Trophoblast cell (in vitro differentiated cells and primary cell): ENCODE measurements at regions not wholly inside any gene's neighbourhood (a gene's known extent, or its start where the extent isn't known, plus 50 kb on each side); places are given as distances from the start of the nearest gene placed in this dataset.

Experiments used
- DNase-seq, 2 donors: peaks; one replicate each; pipeline ENCODE4 v3.0.0-alpha.2; 2016
- H2AFZ ChIP-seq: 2 replicates; pipeline ENCODE4 v1.6.1; 2013; ENCODE audit warnings: low read length, moderate library complexity, mild to moderate bottlenecking; ENCODE audit not compliant: insufficient read depth, poor library complexity
- H2AK5ac ChIP-seq: 2 replicates; pipeline ENCODE4 v1.6.1; 2013; ENCODE audit warnings: mild to moderate bottlenecking, low read length
- H2BK120ac ChIP-seq: 2 replicates; pipeline ENCODE4 v1.6.1; 2013; ENCODE audit warnings: low read length, mild to moderate bottlenecking, moderate library complexity; ENCODE audit not compliant: insufficient read depth, poor library complexity
- H2BK12ac ChIP-seq: 2 replicates; pipeline ENCODE4 v1.6.1; 2013; ENCODE audit warnings: mild to moderate bottlenecking, low read length, moderate library complexity
- H2BK5ac ChIP-seq: 2 replicates; pipeline ENCODE4 v1.6.1; 2013; ENCODE audit warnings: low read length, low read depth, moderate library complexity, mild to moderate bottlenecking; ENCODE audit not compliant: poor library complexity
- H3K14ac ChIP-seq: 2 replicates; pipeline ENCODE4 v1.6.1; 2013; ENCODE audit warnings: mild to moderate bottlenecking, low read length
- H3K18ac ChIP-seq: 2 replicates; pipeline ENCODE4 v1.6.1; 2013; ENCODE audit warnings: mild to moderate bottlenecking, low read length
- H3K23ac ChIP-seq: 2 replicates; pipeline ENCODE4 v1.6.1; 2013; ENCODE audit warnings: low read length
- H3K27ac ChIP-seq: 2 replicates; pipeline ENCODE4 v1.5.1; 2013; ENCODE audit warnings: low read depth, mild to moderate bottlenecking, inconsistent platforms, low read length, moderate library complexity
- H3K27me3 ChIP-seq: 2 replicates; pipeline ENCODE4 v1.6.1; 2013; ENCODE audit warnings: inconsistent platforms, mild to moderate bottlenecking, low read length, moderate library complexity; ENCODE audit not compliant: insufficient read depth
- H3K36me3 ChIP-seq, 2 experiments: 1 replicate in 1 of 2; 2 replicates in 1 of 2; pipeline ENCODE4 v1.6.1; 2013; ENCODE audit warnings: low read length in 2 of 2, mild to moderate bottlenecking in 2 of 2, moderate library complexity in 1 of 2; ENCODE audit not compliant: insufficient read depth in 2 of 2, control insufficient read depth in 1 of 2
- H3K4ac ChIP-seq: 2 replicates; pipeline ENCODE4 v1.6.1; 2013; ENCODE audit warnings: low read depth, mild to moderate bottlenecking, low read length, moderate library complexity
- H3K4me1 ChIP-seq, 2 experiments: 1 replicate in 1 of 2; 2 replicates in 1 of 2; pipeline ENCODE4 v1.6.1; 2013; ENCODE audit warnings: low read length in 2 of 2, mild to moderate bottlenecking in 2 of 2, moderate library complexity in 1 of 2; ENCODE audit not compliant: insufficient read depth in 2 of 2, control insufficient read depth in 1 of 2
- H3K4me2 ChIP-seq: 2 replicates; pipeline ENCODE4 v1.6.1; 2013; ENCODE audit warnings: inconsistent platforms, mild to moderate bottlenecking, low read length, moderate library complexity
- H3K4me3 ChIP-seq: 2 replicates; pipeline ENCODE4 v1.5.1; 2013; ENCODE audit warnings: mild to moderate bottlenecking, low read depth, low read length, inconsistent platforms
- H3K79me1 ChIP-seq: one replicate; pipeline ENCODE4 v1.6.1; 2013; ENCODE audit warnings: low read length
- H3K79me2 ChIP-seq: 2 replicates; pipeline ENCODE4 v1.6.1; 2013; ENCODE audit warnings: low read length, mild to moderate bottlenecking; ENCODE audit not compliant: control insufficient read depth, insufficient read depth, poor library complexity
- H3K9ac ChIP-seq: 2 replicates; pipeline ENCODE4 v1.6.1; 2013; ENCODE audit warnings: mild to moderate bottlenecking, low read length
- H3K9me3 ChIP-seq: 2 replicates; pipeline ENCODE4 v1.6.1; 2013; ENCODE audit warnings: low read depth, mild to moderate bottlenecking, control low read depth, inconsistent platforms, low read length; ENCODE audit not compliant: insufficient read depth
- H4K12ac ChIP-seq: 2 replicates; pipeline ENCODE4 v1.6.1; 2013; ENCODE audit warnings: low read depth, mild to moderate bottlenecking, low read length, moderate library complexity
- H4K8ac ChIP-seq: 2 replicates; pipeline ENCODE4 v1.6.1; 2013; ENCODE audit warnings: low read depth, mild to moderate bottlenecking, low read length, moderate library complexity
- H4K91ac ChIP-seq: one replicate; pipeline ENCODE4 v1.6.1; 2013; ENCODE audit warnings: low read depth, mild to moderate bottlenecking, low read length, moderate library complexity
- WGBS: extraction: QIAGEN DNeasy Blood & Tissue Kit; methylation state at CpG from one replicate; pipeline ENCODE4 v1.1.7; 2013; ENCODE audit warnings: missing lambda C conversion rate; ENCODE audit not compliant: insufficient read length, insufficient coverage; ENCODE audit errors: extremely low coverage; 5-methylcytosine and 5-hydroxymethylcytosine counted together

- DNase-seq, result no peak
- peak overlapping the region; percentile 76 for H4K91ac ChIP-seq
- peak overlapping the region; percentile 36 for H2BK5ac ChIP-seq
- H3K4me2 ChIP-seq, result no peak overlapping the region
- H3K36me3 ChIP-seq, result no peaks in the 10 kb centered on the region
- peak overlapping the region; percentile 59 for H4K8ac ChIP-seq
- H3K27ac ChIP-seq, result peak overlapping the region; percentile 27
- H4K12ac ChIP-seq, result no peak overlapping the region
- H3K23ac ChIP-seq, result no peak overlapping the region
- no CpG with 5 or more reads among the region's 3 CpGs for WGBS
- peak overlapping the region; percentile 88 for H2BK120ac ChIP-seq
- peaks cover 23 to 25% of the 10 kb centered on the region in 2 experiments for H3K4me1 ChIP-seq
- H3K79me1 ChIP-seq, result peaks cover 9% of the 10 kb centered on the region
- no peak overlapping the region for H2AFZ ChIP-seq
- H3K27me3 ChIP-seq, result no peaks in the 10 kb centered on the region
- no peak overlapping the region for H3K9ac ChIP-seq
- peak overlapping the region; percentile 89 for H2BK12ac ChIP-seq
- H2AK5ac ChIP-seq, result peak overlapping the region; percentile 79
- H3K4me3 ChIP-seq, result no peak overlapping the region
- peak overlapping the region; percentile 59 for H3K14ac ChIP-seq
- H3K9me3 ChIP-seq, result no peaks in the 10 kb centered on the region
- H3K18ac ChIP-seq, result peak overlapping the region; percentile 69
- H3K4ac ChIP-seq, result peak overlapping the region; percentile 51
- no peaks in the 10 kb centered on the region for H3K79me2 ChIP-seq
These were observed 102.5 kb upstream of the ERCC6L2 start for GRCh38 chr9:95773053-95773418.

DNA sequence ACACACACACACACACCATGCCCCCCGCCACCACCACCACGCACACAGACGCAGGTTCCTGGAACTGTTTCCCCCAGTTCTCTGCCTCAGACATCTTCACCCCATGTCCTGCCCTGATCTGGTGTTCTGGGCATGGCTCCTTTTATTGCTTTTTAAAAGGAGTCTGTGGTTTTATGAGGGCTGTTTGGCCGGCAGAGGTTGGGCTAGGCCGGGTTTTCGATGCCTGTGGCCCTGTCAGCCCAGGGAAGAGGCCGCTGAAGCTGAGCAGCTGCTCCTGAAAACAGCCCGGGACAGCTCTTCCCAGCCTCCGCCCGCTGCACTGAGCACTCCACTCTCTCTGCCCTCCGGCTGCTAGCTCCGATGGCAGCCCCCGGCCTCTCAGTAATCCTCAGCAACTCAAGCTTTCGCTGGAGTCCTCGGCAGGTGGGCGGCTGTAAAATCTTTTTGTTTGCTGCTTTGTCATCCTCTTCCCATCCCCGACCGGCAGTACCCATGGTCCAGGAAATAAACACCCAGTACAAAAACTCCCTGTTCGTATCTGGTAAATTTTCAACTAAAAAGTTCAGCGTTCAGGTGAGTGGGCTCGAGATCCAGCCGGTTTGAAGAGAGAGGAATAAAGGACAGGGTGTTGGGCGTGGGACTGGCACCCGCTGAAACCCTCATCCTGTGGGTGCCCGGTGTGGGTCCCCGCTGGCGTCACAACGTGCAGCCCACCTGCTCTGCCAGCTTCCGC lies 103.0 kb upstream of the ERCC6L2 start:
- no peak overlapping the region for H4K12ac ChIP-seq
- H3K14ac ChIP-seq, result peak overlapping the region; percentile 59
- peak in 1 of 2 donors; percentile 6 for DNase-seq
- no peak overlapping the region for H2AFZ ChIP-seq
- peaks cover 23 to 25% of the 10 kb centered on the region in 2 experiments for H3K4me1 ChIP-seq
- no peak overlapping the region for H3K9ac ChIP-seq
- H4K91ac ChIP-seq, result peak overlapping the region; percentile 76
- no peaks in the 10 kb centered on the region for H3K27me3 ChIP-seq
- H2BK12ac ChIP-seq, result peak overlapping the region; percentile 89
- peak overlapping the region; percentile 9 for H3K4me2 ChIP-seq
- peak overlapping the region; percentile 51 for H3K4ac ChIP-seq
- H2AK5ac ChIP-seq, result peak overlapping the region; percentile 56
- H3K23ac ChIP-seq, result no peak overlapping the region
- H3K9me3 ChIP-seq, result no peaks in the 10 kb centered on the region
- peak overlapping the region; percentile 69 for H3K18ac ChIP-seq
- H3K79me1 ChIP-seq, result peaks cover 9% of the 10 kb centered on the region
- peak overlapping the region; percentile 88 for H2BK120ac ChIP-seq
- H3K79me2 ChIP-seq, result no peaks in the 10 kb centered on the region
- WGBS, result no CpG with 5 or more reads among the region's 29 CpGs
- peak overlapping the region; percentile 59 for H4K8ac ChIP-seq
- H3K36me3 ChIP-seq, result no peaks in the 10 kb centered on the region
- peak overlapping the region; percentile 79 for H3K27ac ChIP-seq
- H2BK5ac ChIP-seq, result peak overlapping the region; percentile 77
- no peak overlapping the region for H3K4me3 ChIP-seq

- peak overlapping the region; percentile 95 for H4K91ac ChIP-seq
- H3K36me3 ChIP-seq, result no peaks in the 10 kb centered on the region
- WGBS, result no CpG with 5 or more reads among the region's 20 CpGs
- H2BK5ac ChIP-seq, result peak overlapping the region; percentile 77
- H3K79me2 ChIP-seq, result no peaks in the 10 kb centered on the region
- H3K4me1 ChIP-seq, result peaks cover 23 to 25% of the 10 kb centered on the region in 2 experiments
- peaks cover 9% of the 10 kb centered on the region for H3K79me1 ChIP-seq
- no peaks in the 10 kb centered on the region for H3K27me3 ChIP-seq
- peak overlapping the region; percentile 90 for H2BK12ac ChIP-seq
- H3K9ac ChIP-seq, result no peak overlapping the region
- H3K9me3 ChIP-seq, result no peaks in the 10 kb centered on the region
- peak overlapping the region; percentile 7 for H3K4me2 ChIP-seq
- peak overlapping the region; percentile 60 for H2AK5ac ChIP-seq
- H3K23ac ChIP-seq, result no peak overlapping the region
- H2AFZ ChIP-seq, result peak overlapping the region; percentile 39
- peak overlapping the region; percentile 64 for H3K4ac ChIP-seq
- DNase-seq, result no peak
- H3K4me3 ChIP-seq, result no peak overlapping the region
- peak overlapping the region; percentile 54 for H3K18ac ChIP-seq
- H2BK120ac ChIP-seq, result peak overlapping the region; percentile 88
- H4K12ac ChIP-seq, result no peak overlapping the region
- peak overlapping the region; percentile 72 for H4K8ac ChIP-seq
- peak overlapping the region; percentile 55 for H3K14ac ChIP-seq
- peak overlapping the region; percentile 79 for H3K27ac ChIP-seq
These were observed 103.8 kb upstream of the ERCC6L2 start for GRCh38 chr9:95771556-95772246.

DNA sequence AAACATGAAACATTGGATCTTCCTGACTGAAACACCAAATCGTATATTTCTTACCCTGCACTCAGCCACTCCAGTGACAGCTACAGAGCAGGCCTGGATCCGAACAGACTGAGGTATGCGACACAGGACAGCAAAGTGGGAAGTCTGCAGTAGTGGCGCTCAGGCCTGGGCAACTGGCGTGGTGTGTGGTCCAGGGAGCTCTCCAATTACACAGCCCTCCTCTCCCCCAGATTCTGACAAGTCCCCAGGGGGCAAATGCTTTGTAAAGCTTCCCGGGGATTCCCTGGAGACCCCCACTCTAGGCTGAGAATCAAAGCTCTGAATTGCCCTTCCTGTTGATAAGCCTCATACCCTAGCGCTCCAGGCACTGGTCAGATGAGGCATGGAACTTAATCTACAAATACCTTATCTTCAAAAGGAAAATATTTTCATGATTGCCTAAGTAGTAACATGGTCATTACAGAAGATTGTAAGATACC lies 104.8 kb upstream of the ERCC6L2 start:
- no peak overlapping the region for H2BK12ac ChIP-seq
- H3K4me2 ChIP-seq, result peak overlapping the region; percentile 11
- H3K23ac ChIP-seq, result no peak overlapping the region
- H3K14ac ChIP-seq, result no peak overlapping the region
- H3K4me3 ChIP-seq, result no peak overlapping the region
- H2BK5ac ChIP-seq, result no peak overlapping the region
- peak overlapping the region; percentile 18 for H4K8ac ChIP-seq
- WGBS, result no CpG with 5 or more reads among the region's 7 CpGs
- no peak overlapping the region for H4K91ac ChIP-seq
- peak overlapping the region; percentile 2 for H3K27ac ChIP-seq
- H3K27me3 ChIP-seq, result no peaks in the 10 kb centered on the region
- H3K9me3 ChIP-seq, result no peaks in the 10 kb centered on the region
- peaks cover 13% of the 10 kb centered on the region for H3K79me1 ChIP-seq
- no peak overlapping the region for H2BK120ac ChIP-seq
- no peaks in the 10 kb centered on the region for H3K36me3 ChIP-seq
- no peak overlapping the region for H2AK5ac ChIP-seq
- no peak overlapping the region for H3K4ac ChIP-seq
- no peak overlapping the region for H4K12ac ChIP-seq
- no peaks in the 10 kb centered on the region for H3K79me2 ChIP-seq
- H3K18ac ChIP-seq, result no peak overlapping the region
- H2AFZ ChIP-seq, result no peak overlapping the region
- DNase-seq, result peak; percentile 66 to 86
- no peak overlapping the region for H3K9ac ChIP-seq
- peaks cover 23 to 25% of the 10 kb centered on the region in 2 experiments for H3K4me1 ChIP-seq
